PC-3 (cell line): ENCODE measurements at regions not wholly inside any gene's neighbourhood (a gene's known extent, or its start where the extent isn't known, plus 50 kb on each side); places are given as distances from the start of the nearest gene placed in this dataset.
A peak's percentile ranks its signal among the peaks of the same experiment; 100 is the strongest.

Source experiments
- ATAC-seq: fragments of 200-7000 bp; cut with Tn5 transposase; 2 replicates; pipeline ENCODE4 v1.9.1; 2020; ENCODE audit warnings: mild to moderate bottlenecking, moderate library complexity
- BruUV-seq: library from RNA; stranded (reverse); fragments of 400-500 nt; replicated peaks from 2 replicates; lab custom pipeline; 2021; lab: Mats Ljungman, UMichigan
- CTCF ChIA-PET: fragments of 300-600 bp; sonication (Branson Sonifier 250); formaldehyde crosslinking; loops from one replicate; lab custom pipeline; 2022; ENCODE audit warnings: antibody characterized with exemption; lab: Charles Lee
- POLR2A ChIA-PET: fragments of 300-600 bp; sonication (Branson Sonifier 250); formaldehyde crosslinking; loops from one replicate; lab custom pipeline; 2022; ENCODE audit warnings: antibody characterized with exemption; ENCODE audit not compliant: unreplicated experiment; lab: Charles Lee
- DNase-seq: peaks from one replicate; pipeline ENCODE4 v3.0.0-alpha.2; 2015
- H2AFZ ChIP-seq: fragments of 300-600 bp; sonication (generic); 2 replicates; pipeline ENCODE4 v1.6.0; 2016; ENCODE audit warnings: antibody characterized with exemption, low read length
- H3F3A ChIP-seq: fragments of 300-600 bp; sonication (generic); one replicate; pipeline ENCODE4 v1.6.0; 2017; ENCODE audit warnings: antibody characterized with exemption, low read length, control low read depth, mild to moderate bottlenecking; ENCODE audit not compliant: unreplicated experiment
- H3K27ac ChIP-seq: fragments of 300-600 bp; sonication (generic); 2 replicates; pipeline ENCODE4 v1.5.1; 2016; ENCODE audit warnings: mild to moderate bottlenecking, low read length
- H3K27me3 ChIP-seq: fragments of 300-600 bp; sonication (generic); 2 replicates; pipeline ENCODE4 v1.6.1; 2016; ENCODE audit warnings: low read length, mixed read lengths
- H3K36me3 ChIP-seq: fragments of 300-600 bp; sonication (generic); 2 replicates; pipeline ENCODE4 v1.6.1; 2016; ENCODE audit warnings: low read depth, mixed run types, low read length, mixed read lengths
- H3K4me1 ChIP-seq: fragments of 300-600 bp; sonication (generic); 2 replicates; pipeline ENCODE4 v1.5.1; 2016; ENCODE audit warnings: low read length; ENCODE audit not compliant: insufficient read depth
- H3K4me2 ChIP-seq: fragments of 300-600 bp; sonication (generic); 2 replicates; pipeline ENCODE4 v1.6.0; 2016; ENCODE audit warnings: low read length
- H3K4me3 ChIP-seq: fragments of 300-600 bp; sonication (generic); 2 replicates; pipeline ENCODE4 v1.5.1; 2016; ENCODE audit warnings: mild to moderate bottlenecking, low read length, mixed read lengths
- H3K79me2 ChIP-seq: fragments of 300-600 bp; sonication (generic); 2 replicates; pipeline ENCODE4 v1.6.1; 2017; ENCODE audit warnings: low read length, mixed read lengths
- H3K9ac ChIP-seq: fragments of 300-600 bp; sonication (generic); 2 replicates; pipeline ENCODE4 v1.6.0; 2016; ENCODE audit warnings: mild to moderate bottlenecking, low read length
- H3K9me2 ChIP-seq: fragments of 300-600 bp; sonication (generic); replicated peaks from 2 replicates; pipeline ENCODE4 v1.6.1; 2016; ENCODE audit warnings: mixed run types, low read length, mixed read lengths
- H3K9me3 ChIP-seq: fragments of 300-600 bp; sonication (generic); 2 replicates; pipeline ENCODE4 v1.6.1; 2016; ENCODE audit warnings: low read length, mixed read lengths
- H4K20me1 ChIP-seq: fragments of 300-600 bp; sonication (generic); 2 replicates; pipeline ENCODE4 v1.6.1; 2016; ENCODE audit warnings: low read length, mixed read lengths
- EZH2 ChIP-seq: fragments of 300-600 bp; sonication (generic); IDR thresholded peaks from one replicate; pipeline ENCODE4 v1.6.1; 2017; ENCODE audit warnings: antibody characterized with exemption, mild to moderate bottlenecking, low read length; ENCODE audit not compliant: unreplicated experiment
- EZH2phosphoT487 ChIP-seq: fragments of 300-600 bp; sonication (generic); IDR thresholded peaks from 2 replicates; pipeline ENCODE4 v1.6.1; 2018; ENCODE audit warnings: mild to moderate bottlenecking, antibody characterized with exemption, low read length, borderline replicate concordance
- intact Hi-C: fragments of 100-400 bp; cut with micrococcal nuclease; formaldehyde crosslinking; loops from 2 replicates; pipeline ENCODE4 v1.9.0; 2023
- TF ChIP-seq, protein P1 (sequence below): fragments of 300-600 bp; sonication (generic); conservative IDR thresholded peaks from 2 replicates; pipeline ENCODE4 v1.5.1; 2017; ENCODE audit warnings: antibody characterized with exemption, low read depth, mild to moderate bottlenecking, low read length

DNA sequence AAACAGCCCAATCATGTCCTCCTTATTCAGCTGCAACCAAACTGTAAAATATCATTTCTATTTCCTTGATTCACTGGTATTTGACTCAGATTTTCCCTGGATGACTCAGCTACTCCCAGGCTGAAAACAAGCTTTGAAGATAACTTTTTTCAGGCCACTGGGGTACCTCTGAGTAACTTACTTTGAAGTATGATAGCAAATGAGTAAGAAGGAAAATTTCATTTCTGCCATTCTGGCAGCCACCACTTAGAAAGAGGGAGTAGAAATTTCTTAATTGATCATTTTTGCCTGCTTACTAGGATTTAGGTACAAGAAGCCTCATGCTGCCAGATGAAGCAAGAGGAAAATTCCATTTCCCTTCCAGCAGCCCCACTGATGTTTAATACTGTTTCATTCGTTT is 247.4 kb downstream of the PRELID2 start:
- peak; percentile 76 for ATAC-seq
- Histone ChIP-seq H3K9me3 (no peaks in the 10 kb centered on the region), H3K9ac (no peak overlapping the region), H3K27me3 (no peaks in the 10 kb centered on the region), H3F3A (no peaks in the 10 kb centered on the region), H3K36me3 (no peaks in the 10 kb centered on the region), H3K9me2 (no peaks in the 10 kb centered on the region), H3K79me2 (no peaks in the 10 kb centered on the region), H3K4me1 (peaks cover 9% of the 10 kb centered on the region), H3K4me2 (no peak overlapping the region), H4K20me1 (no peaks in the 10 kb centered on the region), H3K27ac (no peak overlapping the region), H2AFZ (no peak overlapping the region), H3K4me3 (no peak overlapping the region)
- BruUV-seq: no TSS peak
- ChIA-PET CTCF (no interaction called here), POLR2A (no interaction called here)
- intact Hi-C loops: no loop called here
- peak; percentile 65 for DNase-seq
- TF ChIP-seq EZH2 (no peak), EZH2phosphoT487 (no peak)
- TF ChIP-seq, protein P1, sequence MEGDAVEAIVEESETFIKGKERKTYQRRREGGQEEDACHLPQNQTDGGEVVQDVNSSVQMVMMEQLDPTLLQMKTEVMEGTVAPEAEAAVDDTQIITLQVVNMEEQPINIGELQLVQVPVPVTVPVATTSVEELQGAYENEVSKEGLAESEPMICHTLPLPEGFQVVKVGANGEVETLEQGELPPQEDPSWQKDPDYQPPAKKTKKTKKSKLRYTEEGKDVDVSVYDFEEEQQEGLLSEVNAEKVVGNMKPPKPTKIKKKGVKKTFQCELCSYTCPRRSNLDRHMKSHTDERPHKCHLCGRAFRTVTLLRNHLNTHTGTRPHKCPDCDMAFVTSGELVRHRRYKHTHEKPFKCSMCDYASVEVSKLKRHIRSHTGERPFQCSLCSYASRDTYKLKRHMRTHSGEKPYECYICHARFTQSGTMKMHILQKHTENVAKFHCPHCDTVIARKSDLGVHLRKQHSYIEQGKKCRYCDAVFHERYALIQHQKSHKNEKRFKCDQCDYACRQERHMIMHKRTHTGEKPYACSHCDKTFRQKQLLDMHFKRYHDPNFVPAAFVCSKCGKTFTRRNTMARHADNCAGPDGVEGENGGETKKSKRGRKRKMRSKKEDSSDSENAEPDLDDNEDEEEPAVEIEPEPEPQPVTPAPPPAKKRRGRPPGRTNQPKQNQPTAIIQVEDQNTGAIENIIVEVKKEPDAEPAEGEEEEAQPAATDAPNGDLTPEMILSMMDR: no peak

DNA sequence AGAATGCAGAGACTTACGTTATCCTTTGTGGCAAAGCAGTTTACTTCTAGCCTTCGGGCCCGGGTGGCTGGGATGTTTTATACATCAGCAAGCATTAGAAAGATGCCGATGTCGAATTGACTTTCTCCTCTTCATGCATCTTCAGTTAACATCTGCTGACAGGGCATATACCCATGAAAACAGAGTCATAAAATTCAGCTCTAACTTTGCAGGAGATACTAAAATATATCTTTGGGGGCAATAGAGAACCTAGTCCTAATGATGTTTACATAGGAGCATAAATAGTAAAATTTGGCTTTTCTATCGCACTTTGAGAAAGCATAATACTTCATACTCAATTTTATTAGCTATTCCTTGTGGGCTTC is 247.9 kb downstream of the PRELID2 start:
- ChIA-PET POLR2A (no interaction called here), CTCF (no interaction called here)
- Histone ChIP-seq H4K20me1 (no peaks in the 10 kb centered on the region), H3K9me2 (no peaks in the 10 kb centered on the region), H3K79me2 (no peaks in the 10 kb centered on the region), H3K27me3 (no peaks in the 10 kb centered on the region), H3K27ac (no peak overlapping the region), H3K4me2 (no peak overlapping the region), H2AFZ (no peak overlapping the region), H3K9ac (no peak overlapping the region), H3F3A (no peaks in the 10 kb centered on the region), H3K4me1 (peaks cover 9% of the 10 kb centered on the region), H3K36me3 (no peaks in the 10 kb centered on the region), H3K4me3 (no peak overlapping the region), H3K9me3 (no peaks in the 10 kb centered on the region)
- ATAC-seq (no peak), DNase-seq (no peak)
- intact Hi-C loops: no loop called here
- no TSS peak for BruUV-seq
- TF ChIP-seq EZH2phosphoT487 (no peak), EZH2 (no peak)
- TF ChIP-seq, protein P1: no peak

DNA sequence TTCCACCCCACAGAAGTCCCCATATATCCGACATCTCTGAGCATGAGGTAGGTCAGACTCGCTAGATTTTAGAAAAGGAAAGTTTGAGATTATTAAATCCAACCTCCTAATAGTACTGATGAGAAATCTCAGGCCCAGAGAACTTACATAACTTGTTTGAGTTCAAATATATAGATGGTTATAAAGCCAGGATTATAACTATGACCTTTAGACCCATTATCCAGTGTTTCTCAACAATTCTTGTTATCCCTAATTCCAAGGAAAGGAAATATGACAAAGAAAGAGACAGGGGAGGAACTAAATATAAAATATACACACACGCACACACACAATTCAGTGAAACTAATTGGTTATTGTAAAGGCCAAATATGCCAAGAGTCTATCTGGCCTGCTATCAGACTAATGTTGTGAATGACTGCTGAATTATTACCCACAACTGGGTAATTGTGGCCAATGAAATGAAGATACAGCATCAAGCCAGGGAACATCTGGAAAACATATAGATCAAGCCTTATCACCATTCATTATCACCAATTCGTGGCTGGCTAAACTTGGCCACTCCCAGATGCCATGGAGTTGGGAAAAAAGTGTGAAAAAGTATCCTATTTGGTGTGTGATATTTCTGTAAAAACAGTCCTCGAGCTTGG is 248.4 kb downstream of the PRELID2 start:
- no peaks in the 10 kb centered on the region for H4K20me1 ChIP-seq
- no TSS peak for BruUV-seq
- H3K4me1 ChIP-seq: peaks cover 9% of the 10 kb centered on the region
- ChIA-PET CTCF (no interaction called here), POLR2A (no interaction called here)
- H2AFZ ChIP-seq: no peak overlapping the region
- H3K79me2 ChIP-seq: no peaks in the 10 kb centered on the region
- no peaks in the 10 kb centered on the region for H3K36me3 ChIP-seq
- intact Hi-C loops: no loop called here
- H3K9me3 ChIP-seq: no peaks in the 10 kb centered on the region
- no peak overlapping the region for H3K4me2 ChIP-seq
- no peak for DNase-seq
- no peak for ATAC-seq
- H3F3A ChIP-seq: no peaks in the 10 kb centered on the region
- no peaks in the 10 kb centered on the region for H3K9me2 ChIP-seq
- no peak overlapping the region for H3K9ac ChIP-seq
- H3K4me3 ChIP-seq: no peak overlapping the region
- no peaks in the 10 kb centered on the region for H3K27me3 ChIP-seq
- no peak overlapping the region for H3K27ac ChIP-seq
- no peak for TF ChIP-seq EZH2
- TF ChIP-seq, protein P1: no peak
- no peak for TF ChIP-seq EZH2phosphoT487
